Astrocyte (in vitro differentiated cells and primary cell): ENCODE measurements at regions not wholly inside any gene's neighbourhood (a gene's known extent, or its start where the extent isn't known, plus 50 kb on each side); places are given as distances from the start of the nearest gene placed in this dataset.

ENCODE experiments used
- DNase-seq: peaks from one replicate; pipeline ENCODE4 v3.0.0-alpha.2; 2010; ENCODE audit warnings: low read depth
- FAIRE-seq: peaks from 2 replicates; lab custom pipeline; 2011; peaks lifted over from hg19 to GRCh38; lab: Jason Lieb, UNC
- H2AFZ ChIP-seq: 2 replicates; pipeline ENCODE4 v1.6.0; 2012; ENCODE audit warnings: low read depth, low read length, inconsistent platforms
- H3K27ac ChIP-seq: 2 replicates; pipeline ENCODE4 v1.5.1; 2011; ENCODE audit warnings: low read depth, low read length, inconsistent platforms
- H3K27me3 ChIP-seq: 2 replicates; pipeline ENCODE4 v1.6.0; 2011; ENCODE audit warnings: low read length, inconsistent platforms; ENCODE audit not compliant: insufficient read depth
- H3K36me3 ChIP-seq: 2 replicates; pipeline ENCODE4 v1.5.1; 2011; ENCODE audit warnings: low read length, inconsistent platforms; ENCODE audit not compliant: insufficient read depth
- H3K4me1 ChIP-seq: 2 replicates; pipeline ENCODE4 v1.5.1; 2011; ENCODE audit warnings: low read length, inconsistent platforms; ENCODE audit not compliant: insufficient read depth
- H3K4me2 ChIP-seq: 2 replicates; pipeline ENCODE4 v1.6.0; 2012; ENCODE audit warnings: low read length, inconsistent platforms
- H3K4me3 ChIP-seq: 2 replicates; pipeline ENCODE4 v1.5.1; 2011; ENCODE audit warnings: low read depth, mild to moderate bottlenecking, low read length, inconsistent platforms; ENCODE audit not compliant: insufficient read depth
- H3K79me2 ChIP-seq: 2 replicates; pipeline ENCODE4 v1.6.0; 2012; ENCODE audit warnings: mild to moderate bottlenecking, low read length, inconsistent platforms; ENCODE audit not compliant: insufficient read depth
- H3K9ac ChIP-seq: 2 replicates; pipeline ENCODE4 v1.6.0; 2012; ENCODE audit warnings: mild to moderate bottlenecking, low read length, inconsistent platforms
- H3K9me3 ChIP-seq: 2 replicates; pipeline ENCODE4 v1.5.1; 2012; ENCODE audit warnings: low read depth, mild to moderate bottlenecking, low read length, inconsistent platforms; ENCODE audit not compliant: insufficient read depth
- H4K20me1 ChIP-seq: 2 replicates; pipeline ENCODE4 v1.6.0; 2012; ENCODE audit warnings: low read length, inconsistent platforms; ENCODE audit not compliant: insufficient read depth
- H3K27ac Mint-ChIP-seq: one replicate; pipeline ENCODE4 v1.8.0; 2021; ENCODE audit warnings: mild to moderate bottlenecking, mixed read lengths; ENCODE audit not compliant: unreplicated experiment
- H3K27me3 Mint-ChIP-seq: one replicate; pipeline ENCODE4 v1.8.0; 2021; ENCODE audit warnings: low read depth, mixed read lengths; ENCODE audit not compliant: unreplicated experiment
- H3K36me3 Mint-ChIP-seq: one replicate; pipeline ENCODE4 v1.8.0; 2021; ENCODE audit warnings: low read depth, mixed read lengths; ENCODE audit not compliant: unreplicated experiment
- H3K4me1 Mint-ChIP-seq: one replicate; pipeline ENCODE4 v1.8.0; 2021; ENCODE audit warnings: low read depth, mixed read lengths; ENCODE audit not compliant: unreplicated experiment
- H3K4me3 Mint-ChIP-seq: one replicate; pipeline ENCODE4 v1.8.0; 2021; ENCODE audit warnings: mild to moderate bottlenecking, moderate library complexity, mixed read lengths; ENCODE audit not compliant: unreplicated experiment
- H3K9me3 Mint-ChIP-seq: one replicate; pipeline ENCODE4 v1.8.0; 2021; ENCODE audit warnings: mild to moderate bottlenecking, mixed read lengths; ENCODE audit not compliant: unreplicated experiment
- CTCF ChIP-seq: IDR thresholded peaks from 2 replicates; pipeline ENCODE4 v1.5.1; 2011; ENCODE audit warnings: low read depth, mild to moderate bottlenecking, inconsistent platforms, low read length, moderate library complexity; ENCODE audit not compliant: insufficient read depth
- EZH2 ChIP-seq: IDR thresholded peaks from 2 replicates; pipeline ENCODE4 v1.6.1; 2012; ENCODE audit warnings: mild to moderate bottlenecking, low read length, inconsistent platforms; ENCODE audit not compliant: insufficient read depth

GRCh38 chr6:22925304-22925835 lies 356.0 kb downstream of the HDGFL1 start:
- no peak for FAIRE-seq
- Histone ChIP-seq H3K36me3 (no peaks in the 10 kb centered on the region), H3K27me3 (no peaks in the 10 kb centered on the region), H4K20me1 (no peaks in the 10 kb centered on the region), H3K9ac (no peak overlapping the region), H3K9me3 (no peaks in the 10 kb centered on the region), H3K27ac (no peak overlapping the region), H3K4me3 (no peak overlapping the region), H3K79me2 (no peaks in the 10 kb centered on the region), H2AFZ (no peak overlapping the region), H3K4me1 (no peaks in the 10 kb centered on the region), H3K4me2 (no peak overlapping the region)
- Mint-ChIP-seq H3K4me1 (peaks cover 10% of the 10 kb centered on the region), H3K27ac (no peak overlapping the region), H3K9me3 (no peaks in the 10 kb centered on the region), H3K27me3 (no peaks in the 10 kb centered on the region), H3K36me3 (no peaks in the 10 kb centered on the region), H3K4me3 (no peak overlapping the region)
- no peak for DNase-seq
- TF ChIP-seq EZH2 (no peak), CTCF (no peak)

- TF ChIP-seq CTCF (no peak), EZH2 (no peak)
- Histone ChIP-seq H3K9ac (no peak overlapping the region), H3K4me2 (no peak overlapping the region), H3K27me3 (no peaks in the 10 kb centered on the region), H3K4me1 (no peaks in the 10 kb centered on the region), H4K20me1 (no peaks in the 10 kb centered on the region), H3K36me3 (no peaks in the 10 kb centered on the region), H3K4me3 (no peak overlapping the region), H3K9me3 (no peaks in the 10 kb centered on the region), H3K79me2 (no peaks in the 10 kb centered on the region), H2AFZ (no peak overlapping the region), H3K27ac (no peak overlapping the region)
- Mint-ChIP-seq H3K4me3 (no peak overlapping the region), H3K27me3 (no peaks in the 10 kb centered on the region), H3K9me3 (no peaks in the 10 kb centered on the region), H3K4me1 (peaks cover 10% of the 10 kb centered on the region), H3K36me3 (no peaks in the 10 kb centered on the region), H3K27ac (no peak overlapping the region)
- FAIRE-seq (no peak), DNase-seq (no peak)
Observed at GRCh38 chr6:22925920-22926789, 356.8 kb downstream of the HDGFL1 start.
